ENCODE measurements at regions not wholly inside any gene's neighbourhood (a gene's known extent, or its start where the extent isn't known, plus 50 kb on each side); places are given as distances from the start of the nearest gene placed in this dataset.
A peak's percentile ranks its signal among the peaks of the same experiment; 100 is the strongest.

GRCh38 chr6:132964101-132964867 lies 149.9 kb downstream of the RPS12 start:
- no peak for ATAC-seq
- H3K36me3 ChIP-seq, result no peaks in the 10 kb centered on the region
- no peaks in the 10 kb centered on the region for H3K27me3 ChIP-seq
- no peaks in the 10 kb centered on the region for H3K9me3 ChIP-seq
- TF ChIP-seq, protein P1, sequence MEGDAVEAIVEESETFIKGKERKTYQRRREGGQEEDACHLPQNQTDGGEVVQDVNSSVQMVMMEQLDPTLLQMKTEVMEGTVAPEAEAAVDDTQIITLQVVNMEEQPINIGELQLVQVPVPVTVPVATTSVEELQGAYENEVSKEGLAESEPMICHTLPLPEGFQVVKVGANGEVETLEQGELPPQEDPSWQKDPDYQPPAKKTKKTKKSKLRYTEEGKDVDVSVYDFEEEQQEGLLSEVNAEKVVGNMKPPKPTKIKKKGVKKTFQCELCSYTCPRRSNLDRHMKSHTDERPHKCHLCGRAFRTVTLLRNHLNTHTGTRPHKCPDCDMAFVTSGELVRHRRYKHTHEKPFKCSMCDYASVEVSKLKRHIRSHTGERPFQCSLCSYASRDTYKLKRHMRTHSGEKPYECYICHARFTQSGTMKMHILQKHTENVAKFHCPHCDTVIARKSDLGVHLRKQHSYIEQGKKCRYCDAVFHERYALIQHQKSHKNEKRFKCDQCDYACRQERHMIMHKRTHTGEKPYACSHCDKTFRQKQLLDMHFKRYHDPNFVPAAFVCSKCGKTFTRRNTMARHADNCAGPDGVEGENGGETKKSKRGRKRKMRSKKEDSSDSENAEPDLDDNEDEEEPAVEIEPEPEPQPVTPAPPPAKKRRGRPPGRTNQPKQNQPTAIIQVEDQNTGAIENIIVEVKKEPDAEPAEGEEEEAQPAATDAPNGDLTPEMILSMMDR (IDR thresholded peaks at IDR 0.05), result no peak
- peak in 1 of 4 donors; percentile 63 for DNase-seq
- H3K27ac ChIP-seq, result no peak overlapping the region
- H3K4me1 ChIP-seq, result peaks cover 3 to 6% of the 10 kb centered on the region in 2 donors
- intact Hi-C loops (cut with DNase I), result no loop called here
- no peak overlapping the region for H3K4me3 ChIP-seq

DNA sequence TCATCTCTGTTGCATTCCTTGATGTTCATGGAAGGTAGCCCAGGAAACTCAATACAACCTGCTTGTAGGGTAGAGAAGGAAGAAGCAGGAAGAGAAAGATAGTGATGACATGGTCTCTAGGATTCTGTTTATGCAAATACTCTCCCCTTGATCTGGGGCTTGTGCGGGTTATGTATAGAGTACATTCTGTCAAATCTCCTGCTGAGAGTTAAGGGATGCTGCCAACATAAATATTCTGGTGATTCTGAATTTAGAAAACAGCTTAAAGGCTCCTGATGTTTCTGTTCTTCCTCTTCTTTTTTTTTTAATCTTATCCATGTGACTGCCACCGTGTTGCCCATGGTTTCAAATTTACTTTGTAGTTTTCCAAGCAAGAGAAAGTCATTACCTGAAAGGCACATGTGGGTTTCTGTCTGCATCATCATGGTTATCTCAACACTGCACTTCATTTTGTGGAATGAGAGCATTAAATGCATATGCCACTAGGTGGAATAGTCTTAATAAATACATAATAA lies 150.6 kb downstream of the RPS12 start:
- Histone ChIP-seq H3K27ac (no peak overlapping the region), H3K36me3 (no peaks in the 10 kb centered on the region), H3K4me1 (peaks cover 3 to 6% of the 10 kb centered on the region in 2 donors), H3K27me3 (no peaks in the 10 kb centered on the region), H3K4me3 (no peak overlapping the region), H3K9me3 (no peaks in the 10 kb centered on the region)
- ATAC-seq (no peak), DNase-seq (no peak)
- TF ChIP-seq, protein P1 (IDR thresholded peaks at IDR 0.05), result no peak
- intact Hi-C loops (cut with DNase I), result no loop called here

DNA sequence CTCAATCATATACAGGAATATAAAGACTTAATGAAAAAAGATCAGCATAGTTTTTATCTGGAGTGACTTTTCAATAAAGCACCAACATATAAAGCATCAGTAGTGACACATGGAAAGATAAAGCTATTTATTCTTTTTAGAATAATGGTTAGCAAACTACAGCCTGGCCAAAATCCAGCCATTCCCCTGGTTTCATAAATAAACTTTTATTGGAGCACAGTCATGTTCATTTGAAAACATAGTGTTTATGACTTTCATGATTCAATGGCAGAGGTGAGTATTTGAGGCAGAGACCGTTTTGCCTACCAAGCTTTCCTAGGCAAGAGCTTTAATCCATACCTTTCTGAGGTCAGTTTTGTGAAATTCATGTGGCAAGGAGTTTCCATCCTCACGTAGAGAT lies 153.5 kb downstream of the RPS12 start:
- Histone ChIP-seq H3K36me3 (no peaks in the 10 kb centered on the region), H3K4me1 (peaks cover 0 to 6% of the 10 kb centered on the region in 2 donors), H3K27ac (no peak overlapping the region), H3K27me3 (no peaks in the 10 kb centered on the region), H3K9me3 (no peaks in the 10 kb centered on the region), H3K4me3 (no peak overlapping the region)
- DNase-seq (no peak), ATAC-seq (no peak)
- intact Hi-C loops (cut with DNase I), result no loop called here
- TF ChIP-seq, protein P1 (IDR thresholded peaks at IDR 0.05), result no peak

DNA sequence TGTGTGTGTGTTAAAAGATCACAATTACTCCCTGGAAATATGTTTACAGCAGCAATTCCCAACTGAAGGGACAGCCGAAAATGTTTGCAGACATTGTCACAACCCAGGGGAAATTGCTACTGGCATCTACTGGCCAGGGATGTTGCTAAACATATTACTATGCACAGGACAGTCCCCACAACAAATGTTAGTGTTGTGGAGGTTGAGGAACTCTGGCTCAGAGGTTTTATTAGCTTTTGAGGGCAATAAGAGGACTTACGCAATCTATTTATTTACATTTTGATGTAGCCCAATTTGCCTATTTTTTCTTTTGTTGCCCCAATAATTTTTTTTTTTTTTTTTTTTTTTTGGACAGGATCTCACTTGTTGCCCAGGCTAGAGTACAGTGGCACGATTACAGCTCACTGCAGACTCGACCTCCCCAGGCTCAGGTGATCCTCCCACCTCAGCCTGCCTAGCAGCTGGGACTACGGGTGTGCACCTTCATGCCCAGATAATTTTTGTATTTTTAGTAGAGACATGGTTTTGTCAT lies 154.1 kb downstream of the RPS12 start:
- intact Hi-C loops (cut with DNase I), result no loop called here
- ATAC-seq, result no peak
- no peak overlapping the region for H3K4me3 ChIP-seq

DNA sequence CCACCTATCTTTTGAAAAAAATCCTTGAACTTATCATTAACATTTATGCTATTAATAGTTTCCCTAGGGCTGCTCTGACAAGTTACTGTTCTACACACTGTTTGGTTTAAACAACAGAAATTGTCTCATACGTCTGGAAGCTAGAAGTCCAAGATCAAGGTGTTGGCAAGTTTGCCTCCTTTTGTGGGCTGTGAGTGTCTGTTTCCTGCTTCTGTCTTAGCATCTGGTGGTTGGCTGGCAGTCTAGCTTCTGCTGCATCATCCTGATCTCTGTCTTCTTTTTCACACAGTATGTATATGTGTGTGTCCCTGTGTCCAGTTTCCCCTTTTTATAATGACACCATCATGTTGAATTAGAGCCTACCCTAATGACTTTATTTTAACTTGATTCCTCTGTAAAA lies 154.8 kb downstream of the RPS12 start:
- Histone ChIP-seq H3K27me3 (no peaks in the 10 kb centered on the region), H3K27ac (no peak overlapping the region), H3K9me3 (no peaks in the 10 kb centered on the region), H3K4me1 (peaks cover 0 to 4% of the 10 kb centered on the region in 2 donors), H3K4me3 (no peak overlapping the region), H3K36me3 (no peaks in the 10 kb centered on the region)
- DNase-seq, result no peak
- intact Hi-C loops (cut with DNase I), result no loop called here
- TF ChIP-seq, protein P1 (IDR thresholded peaks at IDR 0.05), result no peak
- ATAC-seq, result no peak

More for the DNA sequence above, 154.1 kb downstream of the RPS12 start:
- Histone ChIP-seq H3K27ac (no peak overlapping the region), H3K36me3 (no peaks in the 10 kb centered on the region), H3K4me1 (peaks cover 0 to 6% of the 10 kb centered on the region in 2 donors), H3K27me3 (no peaks in the 10 kb centered on the region), H3K9me3 (no peaks in the 10 kb centered on the region)
- no peak for DNase-seq
- TF ChIP-seq, protein P1 (IDR thresholded peaks at IDR 0.05), result no peak
